Bronchial epithelial cell (primary cell): ENCODE measurements at regions not wholly inside any gene's neighbourhood (a gene's known extent, or its start where the extent isn't known, plus 50 kb on each side); places are given as distances from the start of the nearest gene placed in this dataset.
"Not testable (repeated sequence)": the region's sequence is repeated elsewhere in the genome, so short reads cannot be mapped to it uniquely, and the experiment has no call there.

Experiments used
- DNase-seq: peaks from one replicate; pipeline ENCODE4 v3.0.0-alpha.2; 2010; ENCODE audit warnings: low read depth
- FAIRE-seq: peaks from 2 replicates; lab custom pipeline; 2011; peaks lifted over from hg19 to GRCh38; lab: Jason Lieb, UNC
- H3K27me3 ChIP-seq: 2 replicates; pipeline ENCODE4 v1.5.1; 2011; ENCODE audit warnings: low read length; ENCODE audit not compliant: control insufficient read depth, insufficient read depth
- H3K36me3 ChIP-seq: 2 replicates; pipeline ENCODE4 v1.5.1; 2011; ENCODE audit warnings: low read length; ENCODE audit not compliant: control insufficient read depth, insufficient read depth
- H3K4me3 ChIP-seq: 2 replicates; pipeline ENCODE4 v1.5.1; 2011; ENCODE audit warnings: mild to moderate bottlenecking, low read depth, low read length, control low read depth
- TF ChIP-seq, protein P1 (sequence below): IDR thresholded peaks from 2 replicates; pipeline ENCODE4 v1.5.1; 2011; ENCODE audit warnings: mild to moderate bottlenecking, moderate library complexity, low read length, control low read depth, inconsistent platforms; ENCODE audit not compliant: insufficient read depth, severe bottlenecking

DNA sequence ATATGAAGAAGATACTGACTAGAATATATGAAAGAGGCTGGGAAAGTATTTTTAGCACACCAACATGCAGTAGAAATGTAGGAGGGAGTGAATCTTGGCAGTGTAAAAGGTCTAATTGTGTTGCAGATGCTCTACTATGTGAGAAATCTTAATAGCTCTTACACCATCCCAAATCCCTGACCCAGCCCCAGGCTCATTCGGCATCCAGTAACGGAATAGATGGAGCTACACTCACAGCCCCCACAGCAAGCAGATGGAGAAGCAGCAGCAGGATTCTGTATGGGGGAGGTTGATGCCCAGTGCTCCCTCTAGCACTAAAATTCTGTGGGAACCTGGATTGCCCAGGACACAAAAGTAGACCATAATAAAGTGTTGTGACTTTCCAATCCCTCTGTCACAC is 153.2 kb upstream of the PRDX4 start:
- TF ChIP-seq, protein P1, sequence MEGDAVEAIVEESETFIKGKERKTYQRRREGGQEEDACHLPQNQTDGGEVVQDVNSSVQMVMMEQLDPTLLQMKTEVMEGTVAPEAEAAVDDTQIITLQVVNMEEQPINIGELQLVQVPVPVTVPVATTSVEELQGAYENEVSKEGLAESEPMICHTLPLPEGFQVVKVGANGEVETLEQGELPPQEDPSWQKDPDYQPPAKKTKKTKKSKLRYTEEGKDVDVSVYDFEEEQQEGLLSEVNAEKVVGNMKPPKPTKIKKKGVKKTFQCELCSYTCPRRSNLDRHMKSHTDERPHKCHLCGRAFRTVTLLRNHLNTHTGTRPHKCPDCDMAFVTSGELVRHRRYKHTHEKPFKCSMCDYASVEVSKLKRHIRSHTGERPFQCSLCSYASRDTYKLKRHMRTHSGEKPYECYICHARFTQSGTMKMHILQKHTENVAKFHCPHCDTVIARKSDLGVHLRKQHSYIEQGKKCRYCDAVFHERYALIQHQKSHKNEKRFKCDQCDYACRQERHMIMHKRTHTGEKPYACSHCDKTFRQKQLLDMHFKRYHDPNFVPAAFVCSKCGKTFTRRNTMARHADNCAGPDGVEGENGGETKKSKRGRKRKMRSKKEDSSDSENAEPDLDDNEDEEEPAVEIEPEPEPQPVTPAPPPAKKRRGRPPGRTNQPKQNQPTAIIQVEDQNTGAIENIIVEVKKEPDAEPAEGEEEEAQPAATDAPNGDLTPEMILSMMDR, result no peak
- H3K36me3 ChIP-seq, result no peaks in the 10 kb centered on the region
- DNase-seq, result no peak
- no peak for FAIRE-seq
- no peaks in the 10 kb centered on the region for H3K27me3 ChIP-seq
- no peak overlapping the region for H3K4me3 ChIP-seq

DNA sequence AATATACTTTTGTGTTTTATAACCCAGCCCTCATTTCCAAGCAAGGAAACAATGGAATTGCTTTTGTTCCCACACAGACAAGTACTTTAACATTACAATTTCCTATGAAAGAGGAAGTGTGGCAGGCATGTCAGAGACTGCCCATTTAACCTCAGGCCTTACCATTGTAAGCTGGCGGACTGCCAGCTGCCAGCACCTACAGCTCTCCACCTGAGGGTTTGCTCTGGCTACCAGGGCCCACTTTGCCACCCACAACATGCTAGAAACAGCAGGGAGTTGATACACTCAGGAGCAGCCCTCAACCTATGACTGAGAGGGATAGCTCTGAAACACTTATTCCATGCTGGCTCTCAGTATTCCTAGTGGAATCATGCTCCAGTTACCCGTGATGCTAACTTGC is 152.3 kb upstream of the PRDX4 start:
- Histone ChIP-seq H3K4me3 (no peak overlapping the region), H3K27me3 (no peaks in the 10 kb centered on the region), H3K36me3 (no peaks in the 10 kb centered on the region)
- no peak for FAIRE-seq
- TF ChIP-seq, protein P1, result no peak
- DNase-seq, result peak; percentile 52

GRCh38 chrX:23523026-23523657 is 144.2 kb upstream of the PRDX4 start:
- H3K4me3 ChIP-seq, H3K36me3 ChIP-seq, H3K27me3 ChIP-seq, FAIRE-seq, DNase-seq: not testable (repeated sequence)

DNA sequence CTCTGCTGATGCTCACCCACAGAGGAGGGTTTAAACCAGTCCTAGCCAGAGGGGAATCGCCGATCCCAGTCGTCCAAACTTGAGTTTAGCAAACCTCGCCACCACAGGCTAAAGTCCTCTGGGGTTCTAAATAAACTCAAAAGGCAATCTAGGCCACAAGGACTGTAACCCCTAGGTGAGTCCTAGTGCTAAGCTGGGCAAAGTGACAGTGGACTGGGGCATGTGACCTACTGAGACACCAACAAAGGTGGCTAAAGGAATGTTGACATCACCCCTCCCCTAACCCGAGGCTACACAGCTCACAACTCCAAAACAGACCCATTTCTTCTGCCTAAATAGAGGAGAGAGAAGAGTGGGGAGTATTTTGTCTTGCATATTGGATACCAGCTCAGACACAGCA is 142.8 kb upstream of the PRDX4 start:
- TF ChIP-seq, protein P1, result no peak

DNA sequence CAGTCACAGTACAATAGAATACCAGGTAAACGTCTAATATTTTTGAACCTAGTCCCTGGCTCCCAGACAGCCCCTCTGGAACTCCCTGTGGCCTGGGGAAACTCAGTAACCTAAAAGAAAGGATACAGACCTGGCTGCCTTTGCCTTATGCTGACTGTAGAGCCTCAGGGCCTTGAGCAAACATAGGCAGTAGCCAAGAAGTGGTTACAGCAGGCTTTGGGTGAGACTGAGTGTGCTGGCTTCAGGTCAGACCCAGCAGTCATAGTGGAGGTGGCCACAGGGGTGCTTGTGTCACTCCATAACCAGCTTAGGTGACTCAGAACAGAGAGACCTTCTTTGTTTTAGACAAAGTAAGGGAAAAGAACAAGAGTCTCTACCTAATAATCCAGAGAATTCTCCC is 141.8 kb upstream of the PRDX4 start:
- DNase-seq (peak; percentile 56), FAIRE-seq (no peak)
- TF ChIP-seq, protein P1, result no peak

More for the DNA sequence above, 142.8 kb upstream of the PRDX4 start:
- Histone ChIP-seq H3K4me3 (no peak overlapping the region), H3K27me3 (no peaks in the 10 kb centered on the region), H3K36me3 (no peaks in the 10 kb centered on the region)
- FAIRE-seq (peak; percentile 23), DNase-seq (no peak)

GRCh38 chrX:23540532-23540931 is 126.8 kb upstream of the PRDX4 start:
- TF ChIP-seq, protein P1, result no peak
- DNase-seq (no peak), FAIRE-seq (no peak)
- Histone ChIP-seq H3K4me3 (no peak overlapping the region), H3K36me3 (no peaks in the 10 kb centered on the region), H3K27me3 (no peaks in the 10 kb centered on the region)

More for the DNA sequence above, 141.8 kb upstream of the PRDX4 start:
- no peaks in the 10 kb centered on the region for H3K36me3 ChIP-seq
- no peak overlapping the region for H3K4me3 ChIP-seq
- no peaks in the 10 kb centered on the region for H3K27me3 ChIP-seq
